ENCODE measurements at regions not wholly inside any gene's neighbourhood (a gene's known extent, or its start where the extent isn't known, plus 50 kb on each side); places are given as distances from the start of the nearest gene placed in this dataset.

- no peak for DNase-seq (ENCODE audit: low read depth)
Observed at GRCh38 chr16:79334127-79334526, 266.4 kb downstream of the MAF start.

DNA sequence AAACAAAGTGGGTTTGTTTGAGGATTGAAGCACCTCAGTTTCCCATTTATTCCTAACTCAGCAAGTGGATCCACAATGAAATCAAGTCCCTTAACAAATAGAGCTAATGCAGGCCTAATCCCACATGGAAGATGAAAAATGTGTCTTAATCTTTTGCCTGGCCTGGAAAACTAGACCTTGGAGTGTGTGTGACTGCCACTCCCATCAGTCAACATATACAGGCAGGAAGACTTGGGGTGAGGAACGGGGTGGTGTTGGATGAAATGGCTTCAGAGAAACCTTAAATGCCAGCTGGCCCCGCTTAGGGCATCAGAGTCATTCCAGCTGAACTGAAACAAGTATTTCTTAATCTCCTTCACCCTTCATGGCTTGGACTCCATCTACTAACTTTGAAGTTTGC is 269.5 kb downstream of the MAF start:
- DNase-seq (ENCODE audit: low read depth) = no peak

GRCh38 chr16:79329967-79330366 is 270.6 kb downstream of the MAF start:
- DNase-seq (ENCODE audit: low read depth) = no peak

DNA sequence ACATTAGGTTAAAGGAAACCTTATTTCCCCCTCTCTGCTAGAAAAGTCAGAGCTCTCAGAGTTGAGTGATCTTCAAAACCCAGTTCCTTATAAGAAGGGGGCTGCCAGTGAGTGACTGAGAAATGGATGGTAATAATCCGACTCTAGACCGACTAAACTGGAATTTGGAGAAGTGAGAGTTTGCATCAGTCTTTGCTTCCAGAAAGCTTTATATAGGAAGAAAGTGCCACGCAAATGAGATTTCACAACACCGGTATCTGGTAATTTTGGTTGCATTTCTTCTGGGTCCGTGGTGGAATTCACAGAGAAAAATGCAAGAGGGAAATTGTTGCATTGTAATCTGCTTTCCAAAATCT is 271.4 kb downstream of the MAF start:
- DNase-seq (ENCODE audit: low read depth) = no peak

DNA sequence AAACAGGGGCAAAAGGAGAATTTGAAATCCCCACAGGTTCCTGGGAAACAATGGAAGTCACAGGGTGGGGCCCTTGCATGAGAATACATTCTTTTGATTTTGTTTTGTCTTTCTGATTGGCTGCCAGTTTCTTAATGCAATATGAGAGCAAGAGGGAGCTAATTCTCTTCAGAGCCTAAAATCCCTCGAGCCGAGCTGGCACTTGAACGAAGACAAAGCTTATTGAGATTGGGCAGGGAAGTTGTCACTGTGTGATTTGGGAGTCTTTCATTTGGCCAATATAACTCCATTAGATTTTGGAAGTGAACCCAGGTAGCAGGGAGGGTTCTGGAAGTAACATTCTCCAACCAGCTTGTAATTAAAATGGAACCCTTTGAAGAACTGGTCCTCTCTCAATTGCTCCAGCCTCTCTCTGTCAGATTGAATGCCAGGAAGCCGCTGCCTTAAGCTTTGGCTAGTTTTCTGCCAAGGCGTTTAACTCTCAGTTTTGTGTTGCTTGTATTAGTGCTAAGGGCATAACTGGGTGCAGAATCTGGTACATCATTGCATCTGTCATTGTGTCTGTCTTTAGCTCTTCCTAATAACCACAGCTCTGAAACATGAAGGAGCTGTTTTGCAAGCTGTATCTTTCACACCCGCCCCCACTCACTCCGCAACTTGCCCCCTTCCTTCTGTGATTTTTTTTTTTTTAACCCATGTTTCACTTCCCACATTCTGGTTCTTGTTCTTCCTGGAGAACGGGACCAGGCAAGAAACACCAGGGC is 272.0 kb downstream of the MAF start:
- no peak for DNase-seq (ENCODE audit: low read depth)

DNA sequence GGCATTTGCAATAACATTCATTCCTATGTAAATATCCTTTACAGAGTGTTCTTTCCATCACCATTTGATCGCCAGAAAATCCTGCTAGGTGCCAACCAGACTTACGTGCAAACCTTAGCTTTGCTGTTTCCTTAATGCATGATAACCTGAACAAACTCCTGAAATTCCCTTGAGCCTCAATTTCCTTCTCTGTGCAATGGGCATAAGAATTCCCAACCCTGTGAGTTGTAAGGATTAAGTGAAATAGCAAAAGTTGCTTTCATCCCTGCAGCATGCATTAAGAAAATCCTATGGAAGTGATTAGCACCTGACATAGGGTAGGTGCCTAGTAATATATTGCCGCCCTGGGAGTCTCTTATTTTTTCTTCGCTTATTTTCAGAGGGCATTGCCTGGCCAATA is 272.7 kb downstream of the MAF start:
- DNase-seq (ENCODE audit: low read depth) = no peak

- DNase-seq (ENCODE audit: low read depth) = no peak
Observed at GRCh38 chr16:79326549-79326948, 274.0 kb downstream of the MAF start.

- DNase-seq (ENCODE audit: low read depth) = no peak
Observed at GRCh38 chr16:79325226-79325945, 275.2 kb downstream of the MAF start.

DNA sequence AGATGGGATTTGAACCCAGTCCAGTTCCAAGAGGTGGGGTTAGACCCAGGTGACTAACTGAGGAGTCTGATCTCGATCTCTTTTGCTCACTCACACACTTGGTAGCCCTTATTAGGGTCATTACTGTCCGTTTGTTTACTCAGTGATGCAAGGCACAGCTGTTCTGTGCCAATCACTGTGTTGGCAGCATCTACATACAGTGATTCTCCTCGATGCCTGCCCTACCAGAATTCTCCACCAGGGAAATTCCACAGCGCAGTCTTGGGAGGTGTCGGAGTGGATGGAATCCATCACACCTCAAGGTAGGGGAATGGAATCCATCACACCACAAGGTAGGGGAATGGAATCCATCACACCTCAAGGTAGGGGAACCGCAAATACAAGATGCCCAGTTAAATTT is 279.6 kb downstream of the MAF start:
- no peak for DNase-seq (ENCODE audit: low read depth)

GRCh38 chr16:79318143-79318899 is 282.2 kb downstream of the MAF start:
- no peak for DNase-seq (ENCODE audit: low read depth)

DNA sequence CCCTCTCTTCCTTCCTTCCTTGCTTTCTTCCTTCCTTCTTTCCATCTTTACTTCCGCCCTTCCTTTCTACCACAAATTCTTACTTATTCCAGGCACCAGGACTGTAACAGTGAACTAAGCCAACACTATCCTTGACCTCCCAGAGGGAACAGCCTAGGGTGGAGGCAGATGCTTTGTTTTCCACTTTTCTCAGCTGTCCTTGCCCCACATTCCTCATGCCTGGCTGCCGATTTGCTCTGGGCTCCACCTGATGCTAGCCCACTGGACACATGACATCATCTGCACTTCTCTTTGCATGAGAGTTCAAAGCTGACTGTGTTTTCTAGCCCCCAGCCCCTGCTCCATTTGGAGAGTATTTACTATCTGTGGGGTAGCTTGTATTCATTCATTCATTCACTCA is 283.0 kb downstream of the MAF start:
- DNase-seq (ENCODE audit: low read depth) = no peak

DNA sequence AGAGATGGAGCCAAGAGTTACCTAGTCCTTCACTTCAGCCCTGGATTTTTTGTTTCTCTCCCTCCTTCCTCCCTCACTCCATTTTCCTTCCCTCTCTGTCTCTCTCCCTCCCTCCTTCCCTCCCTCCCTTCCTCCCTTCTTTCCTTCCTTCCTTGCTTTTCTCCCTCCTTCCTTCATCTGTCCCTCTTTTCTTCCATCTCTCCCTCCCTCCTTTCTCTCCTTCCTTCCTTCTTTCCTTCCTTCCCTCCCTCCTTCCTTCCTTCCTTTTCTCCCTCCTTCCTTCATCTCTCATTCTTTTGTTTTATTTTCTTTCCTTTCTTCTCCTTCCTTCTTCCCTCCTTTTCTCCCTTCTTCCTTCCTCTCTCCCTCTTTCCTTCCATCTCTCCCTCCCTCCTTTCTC is 283.5 kb downstream of the MAF start:
- DNase-seq (ENCODE audit: low read depth) = no peak

DNA sequence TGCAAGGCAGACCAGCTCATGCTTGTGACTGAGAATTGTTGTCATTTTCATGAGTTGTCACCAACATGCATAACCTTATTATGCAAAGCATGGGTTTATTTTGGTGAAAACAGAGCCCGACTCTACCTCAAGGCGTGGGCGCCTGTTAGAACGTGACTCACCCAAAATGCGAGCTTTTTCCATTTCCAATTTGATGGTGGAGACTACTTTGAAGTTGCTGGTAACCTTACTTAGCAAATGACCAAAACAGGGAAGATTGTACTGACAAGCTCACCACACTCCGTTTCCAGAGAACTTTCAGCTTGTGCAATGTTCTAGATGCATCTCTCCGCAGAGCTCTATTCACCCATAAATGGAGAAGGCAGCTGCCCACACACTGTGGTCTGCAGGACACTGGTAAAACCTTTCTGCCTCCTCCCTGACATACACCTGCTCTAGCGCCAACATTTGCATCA is 284.5 kb downstream of the MAF start:
- DNase-seq (ENCODE audit: low read depth) = no peak

GRCh38 chr16:79312502-79312901 is 288.0 kb downstream of the MAF start:
- DNase-seq (ENCODE audit: low read depth) = no peak

DNA sequence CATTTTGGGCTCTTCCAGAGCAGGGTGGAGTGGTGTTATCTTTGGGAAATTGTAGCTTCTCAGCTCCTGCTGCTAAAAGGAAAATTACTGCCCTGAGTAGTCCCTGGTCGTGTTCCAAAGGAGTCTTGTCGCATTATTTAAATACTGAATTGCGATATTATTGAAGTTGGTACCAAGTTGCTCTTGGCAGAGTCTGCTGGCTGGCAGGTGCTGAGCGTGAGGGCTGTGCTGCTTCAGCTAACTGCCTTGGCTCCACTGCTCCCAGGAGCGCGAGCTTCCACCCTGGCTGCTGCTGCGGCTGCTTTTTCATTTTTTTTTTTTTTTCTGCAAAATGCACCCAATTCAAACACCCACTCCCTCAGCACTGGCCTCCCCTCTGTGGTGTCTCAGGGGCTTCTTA is 289.8 kb downstream of the MAF start:
- DNase-seq (ENCODE audit: low read depth) = no peak

- DNase-seq (ENCODE audit: low read depth) = no peak
Observed at GRCh38 chr16:79309606-79310005, 290.9 kb downstream of the MAF start.

GRCh38 chr16:79307214-79307613 is 293.3 kb downstream of the MAF start:
- no peak for DNase-seq (ENCODE audit: low read depth)

GRCh38 chr16:79305074-79305473 is 295.5 kb downstream of the MAF start:
- DNase-seq (ENCODE audit: low read depth) = no peak

DNA sequence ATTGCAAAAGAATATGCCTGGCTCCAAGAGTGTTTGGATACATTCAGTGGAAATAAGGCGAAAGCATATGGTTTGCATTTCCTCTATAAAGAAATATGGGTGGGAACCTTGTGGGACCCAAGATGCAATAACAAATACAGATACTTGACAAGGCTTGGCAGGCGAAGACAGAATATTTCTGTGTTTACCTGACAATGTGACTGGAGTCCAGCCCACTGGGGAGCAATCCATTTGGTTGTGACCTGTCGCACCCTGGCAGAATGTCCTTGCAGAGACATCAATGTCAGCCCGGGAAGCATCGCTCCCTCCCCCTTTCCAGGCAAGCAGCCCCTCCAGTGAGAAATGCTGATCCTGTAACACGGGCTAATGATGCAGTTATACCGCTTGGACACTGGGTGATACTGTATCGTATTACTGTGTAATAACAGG is 296.6 kb downstream of the MAF start:
- no peak for DNase-seq (ENCODE audit: low read depth)

- DNase-seq (ENCODE audit: low read depth) = no peak
Observed at GRCh38 chr16:79303206-79303605, 297.3 kb downstream of the MAF start.

DNA sequence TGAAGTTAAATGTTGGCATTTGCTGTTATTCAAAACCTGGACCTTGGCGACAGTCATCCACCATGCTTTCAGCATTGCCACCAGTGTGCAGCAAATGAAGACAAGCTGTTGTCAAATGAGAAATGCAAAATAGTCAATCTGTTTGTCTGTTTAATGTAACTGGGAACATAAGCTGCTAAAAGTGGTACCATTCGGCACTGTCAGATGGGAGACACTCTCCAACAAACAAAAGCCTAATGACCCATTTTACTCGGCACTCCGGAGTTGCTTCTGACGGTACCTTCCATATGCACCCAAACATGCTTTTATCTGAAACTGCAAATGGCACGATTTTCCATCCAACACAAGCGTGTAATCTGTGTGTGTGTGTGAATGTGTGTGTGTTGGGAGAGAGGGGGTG is 297.8 kb downstream of the MAF start:
- DNase-seq (ENCODE audit: low read depth) = no peak

DNA sequence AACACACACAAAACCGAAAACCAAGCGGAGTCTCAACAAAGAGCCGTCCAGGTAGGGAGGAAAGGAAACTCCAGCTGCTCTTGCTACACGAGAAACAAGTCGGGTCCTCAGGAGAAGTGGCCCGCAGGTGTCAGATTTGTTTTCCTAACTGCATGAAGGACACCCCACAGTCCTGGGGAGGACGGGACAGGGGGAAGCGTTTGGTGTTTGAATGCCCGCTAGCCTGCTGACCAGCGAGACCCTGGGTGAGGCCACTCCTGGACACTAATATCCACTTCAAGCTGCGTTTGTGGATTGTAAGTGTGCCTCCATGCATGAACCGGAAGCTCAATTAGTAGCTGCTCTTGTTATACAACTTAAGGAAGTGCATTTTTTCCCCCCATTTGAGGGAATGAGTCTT is 299.5 kb downstream of the MAF start:
- DNase-seq (ENCODE audit: low read depth) = no peak
